B cell (primary cell): ENCODE measurements at regions not wholly inside any gene's neighbourhood (a gene's known extent, or its start where the extent isn't known, plus 50 kb on each side); places are given as distances from the start of the nearest gene placed in this dataset.

ENCODE experiments used
- ATAC-seq: fragments of 200-7000 bp; cut with Tn5 transposase; one replicate; pipeline ENCODE4 v1.10.0; 2021; ENCODE audit warnings: low read depth, mild to moderate bottlenecking, moderate number of reproducible peaks, moderate library complexity
- CTCF ChIA-PET: fragments of 350-600 bp; sonication (Branson Sonifier 250); formaldehyde crosslinking; loops from one replicate; lab custom pipeline; 2021; ENCODE audit warnings: antibody characterized with exemption, inconsistent platforms; lab: Charles Lee
- POLR2A ChIA-PET: fragments of 350-600 bp; sonication (Branson Sonifier 250); formaldehyde crosslinking; loops from one replicate; lab custom pipeline; 2021; ENCODE audit warnings: antibody characterized with exemption; lab: Charles Lee
- DNase-seq: peaks from one replicate; pipeline ENCODE4 v3.0.0; 2013
- H2AFZ ChIP-seq: 2 replicates; pipeline ENCODE4 v1.6.1; 2012; ENCODE audit warnings: mild to moderate bottlenecking, low read depth, low read length; ENCODE audit not compliant: insufficient read depth, poor library complexity, severe bottlenecking
- H3K27ac ChIP-seq, 2 donors: 1 replicate in 1 of 2; 2 replicates in 1 of 2; pipeline ENCODE4 v1.5.1; 2012 to 2013; ENCODE audit warnings: low read length in 2 of 2, mild to moderate bottlenecking in 2 of 2, moderate library complexity in 1 of 2
- H3K27me3 ChIP-seq, 4 experiments: fragments of 200-600 bp in 1 of 4; sonication (generic) in 1 of 4; replicated peaks in 1 of 4; 1 replicate in 2 of 4; 2 replicates in 2 of 4; pipeline versions ENCODE4 v1.6.1 to v1.7.0; 2013 to 2016; ENCODE audit warnings: low read length in 3 of 4, mild to moderate bottlenecking in 2 of 4, mixed read lengths in 1 of 4, moderate library complexity in 1 of 4; ENCODE audit not compliant: insufficient read depth in 4 of 4, control insufficient read depth in 3 of 4; ENCODE audit errors: control extremely low read depth in 1 of 4
- H3K36me3 ChIP-seq, 2 experiments: replicated peaks in 1 of 2; 1 replicate in 1 of 2; 2 replicates in 1 of 2; pipeline versions ENCODE4 v1.6.1 to v1.7.1; 2013; ENCODE audit warnings: low read length in 1 of 2; ENCODE audit not compliant: insufficient read depth in 2 of 2, control insufficient read depth in 1 of 2; ENCODE audit errors: control extremely low read depth in 1 of 2, extremely low read depth in 1 of 2
- H3K4me1 ChIP-seq, 2 donors: fragments of 200-600 bp in 1 of 2; sonication (generic) in 1 of 2; 1 replicate in 1 of 2; 2 replicates in 1 of 2; pipeline versions ENCODE4 v1.5.1 to v1.6.1; 2013 to 2017; ENCODE audit warnings: low read length in 2 of 2; ENCODE audit not compliant: control insufficient read depth in 2 of 2, insufficient read depth in 2 of 2
- H3K4me2 ChIP-seq: replicated peaks from 2 replicates; pipeline ENCODE3; 2012; ENCODE audit warnings: mild to moderate bottlenecking, low read depth, low read length; ENCODE audit not compliant: poor library complexity, severe bottlenecking
- H3K4me3 ChIP-seq, 5 experiments: fragments of 200-600 bp in 1 of 5; sonication (generic) in 1 of 5; 1 replicate in 3 of 5; 2 replicates in 2 of 5; pipeline versions ENCODE4 v1.5.1 to v1.7.0; 2011 to 2016; ENCODE audit warnings: low read length in 4 of 5, mild to moderate bottlenecking in 4 of 5, low read depth in 2 of 5, control low read depth in 1 of 5, moderate library complexity in 1 of 5; ENCODE audit not compliant: insufficient read depth in 1 of 5; ENCODE audit errors: control extremely low read depth in 1 of 5, extremely low read depth in 1 of 5
- H3K79me2 ChIP-seq: fragments of 200-600 bp; sonication (generic); one replicate; pipeline ENCODE4 v1.6.0; 2016; ENCODE audit warnings: low read length; ENCODE audit not compliant: control insufficient read depth, insufficient read depth
- H3K9ac ChIP-seq: fragments of 200-600 bp; sonication (generic); 2 replicates; pipeline ENCODE4 v1.6.1; 2017; ENCODE audit warnings: mild to moderate bottlenecking, low read length, moderate library complexity
- H3K9me3 ChIP-seq, 3 donors: one replicate each; pipeline versions ENCODE4 v1.6.1 to v1.7.1; 2013; ENCODE audit warnings: low read length in 2 of 3; ENCODE audit not compliant: control insufficient read depth in 2 of 3, insufficient read depth in 1 of 3; ENCODE audit errors: control extremely low read depth in 1 of 3
- H4K20me1 ChIP-seq: 2 replicates; pipeline ENCODE4 v1.6.0; 2012; ENCODE audit warnings: mild to moderate bottlenecking, low read length; ENCODE audit not compliant: insufficient read depth, control insufficient read depth, poor library complexity, severe bottlenecking
- H3K27ac Mint-ChIP-seq: one replicate; pipeline ENCODE4 v1.8.0; 2021; ENCODE audit warnings: mixed read lengths
- H3K27me3 Mint-ChIP-seq: one replicate; pipeline ENCODE4 v1.8.0; 2021; ENCODE audit warnings: mixed read lengths
- H3K4me1 Mint-ChIP-seq: one replicate; pipeline ENCODE4 v1.8.0; 2021; ENCODE audit warnings: mixed read lengths
- H3K4me3 Mint-ChIP-seq: one replicate; pipeline ENCODE4 v1.8.0; 2021; ENCODE audit warnings: mixed read lengths
- H3K9me3 Mint-ChIP-seq: one replicate; pipeline ENCODE4 v1.8.0; 2022; ENCODE audit warnings: mixed read lengths; ENCODE audit not compliant: insufficient read depth
- CTCF ChIP-seq: fragments of 200-600 bp; IDR thresholded peaks from one replicate; pipeline ENCODE4 v1.8.0; 2022; ENCODE audit warnings: antibody characterized with exemption, mild to moderate bottlenecking
- EZH2 ChIP-seq: IDR thresholded peaks from 2 replicates; pipeline ENCODE4 v1.6.1; 2012; ENCODE audit warnings: borderline replicate concordance, low read depth, mild to moderate bottlenecking, moderate library complexity, low read length; ENCODE audit not compliant: insufficient read depth, poor library complexity, severe bottlenecking
- WGBS: methylation state at CpG from one replicate; pipeline ENCODE4 v1.1.5; 2013; ENCODE audit warnings: missing lambda C conversion rate; ENCODE audit not compliant: insufficient coverage; 5-methylcytosine and 5-hydroxymethylcytosine counted together
- intact Hi-C: fragments of 100-400 bp; cut with micrococcal nuclease; formaldehyde crosslinking; loops from one replicate; pipeline ENCODE4 v1.10.0; 2022

GRCh38 chr13:105904034-105904742, 631.3 kb downstream of the EFNB2 start:
- Mint-ChIP-seq H3K9me3 (peaks cover 3% of the 10 kb centered on the region), H3K27ac (no peak overlapping the region), H3K4me1 (no peaks in the 10 kb centered on the region), H3K4me3 (no peak overlapping the region), H3K27me3 (no peaks in the 10 kb centered on the region)
- WGBS = 91% methylated on average over 5 of the region's 9 CpGs
- Histone ChIP-seq H3K4me1 (no peaks in the 10 kb centered on the region), H3K27me3 (no peaks in the 10 kb centered on the region), H3K4me2 (no peak overlapping the region), H3K79me2 (no peaks in the 10 kb centered on the region), H3K9ac (no peak overlapping the region), H3K36me3 (no peaks in the 10 kb centered on the region), H3K4me3 (no peak overlapping the region), H3K27ac (no peak overlapping the region), H2AFZ (no peak overlapping the region), H3K9me3 (no peaks in the 10 kb centered on the region), H4K20me1 (no peaks in the 10 kb centered on the region)
- intact Hi-C loops = no loop called here
- ChIA-PET CTCF (no interaction called here), POLR2A (no interaction called here)
- TF ChIP-seq EZH2 (no peak), CTCF (no peak)
- no peak for DNase-seq
- ATAC-seq = no peak

- ATAC-seq = no peak
- intact Hi-C loops = no loop called here
Measured at GRCh38 chr13:105902396-105902795, 633.1 kb downstream of the EFNB2 start.

More at GRCh38 chr13:105902396-105902795, 633.1 kb downstream of the EFNB2 start:
- no peak for DNase-seq
- TF ChIP-seq EZH2 = no peak
- no peak for TF ChIP-seq CTCF
- Histone ChIP-seq H4K20me1 (no peaks in the 10 kb centered on the region), H3K27ac (no peak overlapping the region), H3K9ac (no peak overlapping the region), H3K4me2 (no peak overlapping the region), H2AFZ (no peak overlapping the region), H3K79me2 (no peaks in the 10 kb centered on the region), H3K4me1 (no peaks in the 10 kb centered on the region), H3K27me3 (no peaks in the 10 kb centered on the region), H3K9me3 (no peaks in the 10 kb centered on the region), H3K36me3 (no peaks in the 10 kb centered on the region), H3K4me3 (no peak overlapping the region)
- Mint-ChIP-seq H3K4me3 (no peak overlapping the region), H3K4me1 (no peaks in the 10 kb centered on the region), H3K27me3 (no peaks in the 10 kb centered on the region), H3K27ac (no peak overlapping the region), H3K9me3 (no peaks in the 10 kb centered on the region)
- ChIA-PET POLR2A (no interaction called here), CTCF (no interaction called here)
- WGBS = no CpG with 5 or more reads among the region's 2 CpGs
